A549 (cell line): ENCODE measurements at regions not wholly inside any gene's neighbourhood (a gene's known extent, or its start where the extent isn't known, plus 50 kb on each side); places are given as distances from the start of the nearest gene placed in this dataset.
"Not testable (repeated sequence)": the region's sequence is repeated elsewhere in the genome, so short reads cannot be mapped to it uniquely, and the experiment has no call there.

ENCODE experiments used
- CEBPB ChIP-seq, 2 experiments: fragments of >200 bp in 1 of 2; sonication (Bioruptor Twin) in 1 of 2; formaldehyde crosslinking in 1 of 2; IDR thresholded peaks; 2 replicates each; pipeline ENCODE4 v1.6.1; 2012 to 2016
- CHD2 ChIP-seq: fragments of 150-350 bp; IDR thresholded peaks from 2 replicates; pipeline ENCODE4 v1.6.1; 2014; ENCODE audit warnings: low read length; ENCODE audit not compliant: partially characterized antibody
- CHD4 ChIP-seq: fragments of 200-600 bp; sonication (generic); IDR thresholded peaks from 2 replicates; pipeline ENCODE4 v1.6.1; 2016; ENCODE audit warnings: antibody characterized with exemption, mild to moderate bottlenecking, borderline replicate concordance
- EP300 ChIP-seq, 2 experiments: fragments of >200 bp; sonication (Bioruptor Twin); formaldehyde crosslinking; IDR thresholded peaks; 2 replicates in 1 of 2; 3 replicates in 1 of 2; pipeline ENCODE4 v1.6.1; 2016 to 2017
- FOSL2 ChIP-seq, 2 experiments: fragments of 450-650 bp in 1 of 2; fragments of >200 bp in 1 of 2; sonication (Bioruptor Twin) in 1 of 2; formaldehyde crosslinking; IDR thresholded peaks; 2 replicates each; pipeline versions ENCODE4 v1.5.0 to v1.6.1; 2016 to 2020; ENCODE audit warnings: mild to moderate bottlenecking in 1 of 2, moderate library complexity in 1 of 2
- GATA3 ChIP-seq: IDR thresholded peaks from 2 replicates; pipeline ENCODE4 v1.6.1; 2012; ENCODE audit warnings: borderline replicate concordance
- JUNB ChIP-seq: fragments of >200 bp; sonication (Bioruptor Twin); formaldehyde crosslinking; IDR thresholded peaks from 2 replicates; pipeline ENCODE4 v1.6.1; 2016
- KDM1A ChIP-seq: fragments of 200-600 bp; sonication (generic); IDR thresholded peaks from 2 replicates; pipeline ENCODE4 v1.6.1; 2016; ENCODE audit warnings: low read depth, mild to moderate bottlenecking
- POLR2A ChIP-seq: IDR thresholded peaks from 2 replicates; pipeline ENCODE4 v1.6.1; 2012; ENCODE audit warnings: mild to moderate bottlenecking, low read length
- RAD21 ChIP-seq, 2 experiments: fragments of >200 bp in 1 of 2; sonication (Bioruptor Twin) in 1 of 2; formaldehyde crosslinking in 1 of 2; IDR thresholded peaks in 1 of 2; conservative IDR thresholded peaks in 1 of 2; 2 replicates in 1 of 2; 3 replicates in 1 of 2; pipeline ENCODE4 v1.6.1; 2012 to 2018; ENCODE audit warnings: inconsistent platforms in 1 of 2
- RARB ChIP-seq: fragments of 250-450 bp; sonication (Bioruptor Pico); IDR thresholded peaks from 2 replicates; pipeline ENCODE4 v1.8.0; 2021; ENCODE audit warnings: mild to moderate bottlenecking, moderate library complexity
- TF ChIP-seq, protein P1 (sequence below): fragments of >200 bp; sonication (Bioruptor Twin); formaldehyde crosslinking; IDR thresholded peaks from 3 replicates; pipeline ENCODE4 v1.5.1; 2016
- TF ChIP-seq, protein P2 (sequence below): fragments of 450-650 bp; IDR thresholded peaks from 2 replicates; pipeline ENCODE4 v1.6.1; 2014; ENCODE audit warnings: antibody characterized with exemption
- TF ChIP-seq, protein P3 (sequence below): IDR thresholded peaks from 2 replicates; pipeline ENCODE4 v1.6.1; 2012

DNA sequence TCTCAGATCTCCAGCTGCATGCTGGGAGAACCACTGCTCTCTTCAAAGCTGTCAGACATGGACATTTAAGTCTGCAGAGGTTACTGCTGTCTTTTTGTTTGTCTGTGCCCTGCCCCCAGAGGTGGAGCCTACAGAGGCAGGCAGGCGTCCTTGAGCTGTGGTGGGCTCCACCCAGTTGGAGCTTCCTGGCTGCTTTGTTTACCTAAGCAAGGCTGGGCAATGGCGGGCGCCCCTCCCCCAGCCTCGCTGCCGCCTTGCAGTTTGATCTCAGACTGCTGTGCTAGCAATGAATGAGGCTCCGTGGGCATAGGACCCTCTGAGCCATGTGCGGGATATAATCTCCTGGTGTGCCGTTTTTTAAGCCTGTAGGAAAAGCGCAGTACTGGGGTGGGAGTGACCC, 156.3 kb downstream of the LRATD1 start:
- not testable (repeated sequence) for TF ChIP-seq CHD4; RAD21 (conservative IDR thresholded peaks at IDR 0.05 in 1 of 2, IDR thresholded peaks at IDR 0.05 in 1 of 2); FOSL2 (IDR thresholded peaks at IDR 0.05); FOSL2 (CRISPR knock-in tag; IDR thresholded peaks at IDR 0.05); CEBPB (IDR thresholded peaks at IDR 0.05); POLR2A; CHD2; KDM1A; EP300 (IDR thresholded peaks at IDR 0.05); GATA3; JUNB; RARB (CRISPR knock-in tag)
- TF ChIP-seq, protein P1, sequence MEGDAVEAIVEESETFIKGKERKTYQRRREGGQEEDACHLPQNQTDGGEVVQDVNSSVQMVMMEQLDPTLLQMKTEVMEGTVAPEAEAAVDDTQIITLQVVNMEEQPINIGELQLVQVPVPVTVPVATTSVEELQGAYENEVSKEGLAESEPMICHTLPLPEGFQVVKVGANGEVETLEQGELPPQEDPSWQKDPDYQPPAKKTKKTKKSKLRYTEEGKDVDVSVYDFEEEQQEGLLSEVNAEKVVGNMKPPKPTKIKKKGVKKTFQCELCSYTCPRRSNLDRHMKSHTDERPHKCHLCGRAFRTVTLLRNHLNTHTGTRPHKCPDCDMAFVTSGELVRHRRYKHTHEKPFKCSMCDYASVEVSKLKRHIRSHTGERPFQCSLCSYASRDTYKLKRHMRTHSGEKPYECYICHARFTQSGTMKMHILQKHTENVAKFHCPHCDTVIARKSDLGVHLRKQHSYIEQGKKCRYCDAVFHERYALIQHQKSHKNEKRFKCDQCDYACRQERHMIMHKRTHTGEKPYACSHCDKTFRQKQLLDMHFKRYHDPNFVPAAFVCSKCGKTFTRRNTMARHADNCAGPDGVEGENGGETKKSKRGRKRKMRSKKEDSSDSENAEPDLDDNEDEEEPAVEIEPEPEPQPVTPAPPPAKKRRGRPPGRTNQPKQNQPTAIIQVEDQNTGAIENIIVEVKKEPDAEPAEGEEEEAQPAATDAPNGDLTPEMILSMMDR: not testable (repeated sequence)
- TF ChIP-seq, protein P2, sequence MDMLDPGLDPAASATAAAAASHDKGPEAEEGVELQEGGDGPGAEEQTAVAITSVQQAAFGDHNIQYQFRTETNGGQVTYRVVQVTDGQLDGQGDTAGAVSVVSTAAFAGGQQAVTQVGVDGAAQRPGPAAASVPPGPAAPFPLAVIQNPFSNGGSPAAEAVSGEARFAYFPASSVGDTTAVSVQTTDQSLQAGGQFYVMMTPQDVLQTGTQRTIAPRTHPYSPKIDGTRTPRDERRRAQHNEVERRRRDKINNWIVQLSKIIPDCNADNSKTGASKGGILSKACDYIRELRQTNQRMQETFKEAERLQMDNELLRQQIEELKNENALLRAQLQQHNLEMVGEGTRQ: not testable (repeated sequence)
- TF ChIP-seq, protein P3, sequence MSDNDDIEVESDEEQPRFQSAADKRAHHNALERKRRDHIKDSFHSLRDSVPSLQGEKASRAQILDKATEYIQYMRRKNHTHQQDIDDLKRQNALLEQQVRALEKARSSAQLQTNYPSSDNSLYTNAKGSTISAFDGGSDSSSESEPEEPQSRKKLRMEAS: not testable (repeated sequence)
